K562 (cell line): ENCODE measurements at regions not wholly inside any gene's neighbourhood (a gene's known extent, or its start where the extent isn't known, plus 50 kb on each side); places are given as distances from the start of the nearest gene placed in this dataset.

Experiments used
- ATAC-seq: fragments of 200-7000 bp; cut with Tn5 transposase; 3 replicates; pipeline ENCODE4 v1.9.1; 2020; ENCODE audit warnings: moderate library complexity
- BruUV-seq: library from RNA; stranded (reverse); fragments of 400-500 nt; replicated peaks from 2 replicates; lab custom pipeline; 2021; lab: Mats Ljungman, UMichigan
- CTCF ChIA-PET: fragments of 300-600 bp; formaldehyde crosslinking; extraction: SDS; loops from one replicate; lab custom pipeline; 2021; ENCODE audit warnings: low intra/inter-chr PET ratio; lab: Yijun Ruan, JAX
- POLR2A ChIA-PET: fragments of 300-600, 350-650 bp; sonication (Branson Sonifier 250); formaldehyde crosslinking; extraction: SDS; loops from one replicate; lab custom pipeline; 2021; ENCODE audit warnings: antibody characterized with exemption, inconsistent platforms; lab: Yijun Ruan, JAX
- DNase-seq, 4 experiments: peaks; one replicate each; pipeline versions ENCODE4 v3.0.0 to v3.0.0-alpha.2; 2011 to 2018; ENCODE audit warnings: low spot score in 3 of 4, mixed read lengths in 3 of 4; ENCODE audit errors: extremely low read depth in 1 of 4
- FAIRE-seq: peaks from 2 replicates; lab custom pipeline; 2011; peaks lifted over from hg19 to GRCh38; lab: Jason Lieb, UNC
- H2AFZ ChIP-seq: 2 replicates; pipeline ENCODE4 v1.6.0; 2011; ENCODE audit warnings: low read depth, low read length, control low read depth, inconsistent platforms
- H3K27ac ChIP-seq: fragments of 200-600 bp; 3 replicates; pipeline ENCODE4 v1.8.0; 2011; ENCODE audit warnings: low read depth, mild to moderate bottlenecking, control low read depth, inconsistent platforms, low read length, moderate library complexity, mixed read lengths; ENCODE audit errors: extremely low read depth
- H3K27me3 ChIP-seq, 2 experiments: fragments of 300-600 bp in 1 of 2; 2 replicates in 1 of 2; 3 replicates in 1 of 2; pipeline versions ENCODE4 v1.6.0 to v1.8.0; 2011; ENCODE audit warnings: inconsistent platforms in 2 of 2, low read length in 2 of 2, mild to moderate bottlenecking in 1 of 2, mixed read lengths in 1 of 2, moderate library complexity in 1 of 2; ENCODE audit not compliant: control insufficient read depth in 2 of 2, insufficient read depth in 2 of 2
- H3K36me3 ChIP-seq: fragments of 300-600 bp; 3 replicates; pipeline ENCODE4 v1.8.0; 2011; ENCODE audit warnings: mild to moderate bottlenecking, low read length, inconsistent platforms; ENCODE audit not compliant: control insufficient read depth, insufficient read depth
- H3K4me1 ChIP-seq, 2 experiments: fragments of 200-600 bp in 1 of 2; replicated peaks in 1 of 2; 2 replicates in 1 of 2; 3 replicates in 1 of 2; pipeline versions ENCODE4 v1.5.1 to v1.8.0; 2011; ENCODE audit warnings: inconsistent platforms in 2 of 2, low read length in 2 of 2, mild to moderate bottlenecking in 1 of 2, mixed read lengths in 1 of 2, moderate library complexity in 1 of 2; ENCODE audit not compliant: control insufficient read depth in 2 of 2, insufficient read depth in 2 of 2
- H3K4me2 ChIP-seq: 2 replicates; pipeline ENCODE4 v1.6.1; 2011; ENCODE audit warnings: low read length, control low read depth, inconsistent platforms, mixed read lengths; ENCODE audit not compliant: insufficient read depth
- H3K4me3 ChIP-seq: fragments of 200-600 bp; sonication (generic), shearing (Covaris generic); 2 replicates; pipeline ENCODE4 v1.5.1; 2016; ENCODE audit warnings: control low read depth, inconsistent platforms
- H3K79me2 ChIP-seq: fragments of 200-600 bp; 3 replicates; pipeline ENCODE4 v1.8.0; 2011; ENCODE audit warnings: low read length, inconsistent platforms; ENCODE audit not compliant: control insufficient read depth, insufficient read depth
- H3K9ac ChIP-seq, 2 experiments: 2 replicates each; pipeline versions ENCODE4 v1.6.0 to v1.6.1; 2011; ENCODE audit warnings: low read depth in 2 of 2, low read length in 2 of 2, control low read depth in 1 of 2, inconsistent platforms in 1 of 2, mild to moderate bottlenecking in 1 of 2, mixed read lengths in 1 of 2; ENCODE audit not compliant: insufficient read depth in 1 of 2
- H3K9me1 ChIP-seq: one replicate; pipeline ENCODE4 v1.6.0; 2011; ENCODE audit warnings: inconsistent platforms, mild to moderate bottlenecking, low read length, moderate library complexity; ENCODE audit not compliant: control insufficient read depth, insufficient read depth
- H3K9me3 ChIP-seq: replicated peaks from 2 replicates; pipeline ENCODE4 v1.5.1; 2011; ENCODE audit warnings: low read depth, low read length, inconsistent platforms; ENCODE audit not compliant: control insufficient read depth, insufficient read depth
- H4K20me1 ChIP-seq: replicated peaks from 2 replicates; pipeline ENCODE4 v1.6.1; 2011; ENCODE audit warnings: low read length, inconsistent platforms, mixed read lengths; ENCODE audit not compliant: control insufficient read depth, insufficient read depth
- CLOCK ChIP-seq: fragments of 250-450 bp; sonication (Bioruptor Pico); IDR thresholded peaks from 2 replicates; pipeline ENCODE4 v1.4.0; 2020; ENCODE audit warnings: mild to moderate bottlenecking, moderate library complexity, borderline replicate concordance
- MXI1 ChIP-seq: IDR thresholded peaks from 2 replicates; pipeline ENCODE4 v1.6.1; 2011; ENCODE audit warnings: low read depth, mild to moderate bottlenecking, improper control_type of control experiment, low read length
- NR1H2 ChIP-seq: sonication (generic); formaldehyde crosslinking; IDR thresholded peaks from 2 replicates; pipeline ENCODE4 v1.4.0; 2020; ENCODE audit warnings: mild to moderate bottlenecking, missing genetic modification reagents
- PHB ChIP-seq: fragments of 250-450 bp; sonication (Bioruptor Pico); IDR thresholded peaks from 2 replicates; pipeline ENCODE4 v1.5.0; 2021
- RB1 ChIP-seq: fragments of 450-650 bp; IDR thresholded peaks from 2 replicates; pipeline ENCODE4 v1.6.1; 2017; ENCODE audit warnings: low read depth, mild to moderate bottlenecking
- ZNF184 ChIP-seq: sonication (generic); formaldehyde crosslinking; IDR thresholded peaks from 2 replicates; pipeline ENCODE4 v1.5.0; 2020; ENCODE audit warnings: missing genetic modification reagents
- WGBS: fragments of 100-300 bp; shearing (Covaris generic); methylation state at CpG from one replicate; pipeline ENCODE4 v1.1.6; 2016; ENCODE audit warnings: low coverage, mixed read lengths; ENCODE audit not compliant: insufficient coverage; ENCODE audit errors: missing lambda C conversion rate; 5-methylcytosine and 5-hydroxymethylcytosine counted together
- in situ Hi-C: fragments of 300-500 bp; cut with MboI; formaldehyde crosslinking; loops from 4 replicates; pipeline ENCODE4 v1.15.0; 2018; ENCODE audit warnings: inconsistent platforms, mixed read lengths
- intact Hi-C: fragments of 100-400 bp; cut with micrococcal nuclease; formaldehyde crosslinking; loops from 2 replicates; pipeline ENCODE4 v1.14.2; 2022

GRCh38 chr4:31069151-31069550 lies 349.0 kb downstream of the PCDH7 start:
- FAIRE-seq (no peak), DNase-seq (no peak), ATAC-seq (no peak)
- CTCF ChIA-PET: no interaction called here
- Histone ChIP-seq H3K36me3 (no peaks in the 10 kb centered on the region), H4K20me1 (no peaks in the 10 kb centered on the region), H3K27ac (no peak overlapping the region), H3K4me2 (no peak overlapping the region), H3K27me3 (no peaks in the 10 kb centered on the region), H3K9me1 (no peaks in the 10 kb centered on the region), H3K4me3 (no peak overlapping the region), H2AFZ (no peak overlapping the region), H3K79me2 (no peaks in the 10 kb centered on the region), H3K9ac (no peak overlapping the region), H3K4me1 (no peaks in the 10 kb centered on the region), H3K9me3 (no peaks in the 10 kb centered on the region)
- TF ChIP-seq MXI1 (no peak), NR1H2 (no peak), ZNF184 (CRISPR knock-in tag) (no peak), PHB (CRISPR knock-in tag) (no peak), RB1 (no peak), CLOCK (CRISPR knock-in tag) (no peak)
- in situ Hi-C loops: no loop called here
- no TSS peak for BruUV-seq
- POLR2A ChIA-PET: no interaction called here
- WGBS: 0% methylated on average over 1 of the region's 1 CpG
- intact Hi-C loops: no loop called here
